SW480 (cell line): ENCODE measurements at regions not wholly inside any gene's neighbourhood (a gene's known extent, or its start where the extent isn't known, plus 50 kb on each side); places are given as distances from the start of the nearest gene placed in this dataset.

Experiments used
- DNase-seq: peaks from one replicate; pipeline ENCODE4 v3.0.0-alpha.2; 2016; ENCODE audit warnings: low spot score

- no peak for DNase-seq
Measured at GRCh38 chr13:85091631-85092234, 707.5 kb downstream of the SLITRK6 start.

DNA sequence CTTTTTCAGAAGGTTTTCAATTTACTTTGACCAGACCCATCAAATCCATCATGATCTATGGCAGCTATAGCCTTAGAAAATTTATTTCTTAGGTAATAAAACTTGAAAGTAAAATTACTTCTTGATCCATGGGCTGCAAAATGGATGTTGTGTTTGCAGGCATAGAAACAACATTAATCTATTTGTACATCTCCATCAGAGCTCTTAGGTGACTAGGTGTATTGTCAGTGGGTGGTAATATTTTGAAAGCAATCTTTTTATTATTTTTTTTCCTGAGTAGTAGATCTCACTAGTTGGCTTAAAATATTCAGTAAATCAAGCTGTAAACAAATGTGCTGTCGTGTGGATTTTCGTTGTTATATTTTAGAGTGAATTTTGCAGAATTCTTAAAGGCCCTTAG, 710.0 kb downstream of the SLITRK6 start:
- DNase-seq = no peak

GRCh38 chr13:85080691-85081090, 718.5 kb downstream of the SLITRK6 start:
- no peak for DNase-seq

DNA sequence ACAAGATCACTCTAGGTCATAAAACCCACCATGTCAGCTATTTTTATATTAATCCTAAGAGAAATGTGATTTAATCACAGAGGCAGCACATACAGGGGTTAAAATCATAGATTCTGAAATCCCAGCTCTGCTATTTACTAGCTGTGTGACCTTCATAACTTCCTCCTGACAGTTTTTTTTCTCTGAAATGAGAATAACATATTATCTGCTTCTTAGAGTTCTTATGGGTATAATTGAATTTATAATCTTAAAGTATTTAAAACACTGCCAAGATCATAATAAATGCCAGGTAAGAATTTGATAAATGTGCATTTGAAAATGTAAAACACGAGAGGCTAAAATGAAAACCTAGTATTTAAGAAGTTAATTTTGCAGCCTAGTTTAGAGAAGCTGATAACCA, 722.9 kb downstream of the SLITRK6 start:
- DNase-seq = no peak

GRCh38 chr13:85074543-85075313, 724.5 kb downstream of the SLITRK6 start:
- no peak for DNase-seq

- no peak for DNase-seq
Measured at GRCh38 chr13:85068231-85068630, 731.0 kb downstream of the SLITRK6 start.

DNA sequence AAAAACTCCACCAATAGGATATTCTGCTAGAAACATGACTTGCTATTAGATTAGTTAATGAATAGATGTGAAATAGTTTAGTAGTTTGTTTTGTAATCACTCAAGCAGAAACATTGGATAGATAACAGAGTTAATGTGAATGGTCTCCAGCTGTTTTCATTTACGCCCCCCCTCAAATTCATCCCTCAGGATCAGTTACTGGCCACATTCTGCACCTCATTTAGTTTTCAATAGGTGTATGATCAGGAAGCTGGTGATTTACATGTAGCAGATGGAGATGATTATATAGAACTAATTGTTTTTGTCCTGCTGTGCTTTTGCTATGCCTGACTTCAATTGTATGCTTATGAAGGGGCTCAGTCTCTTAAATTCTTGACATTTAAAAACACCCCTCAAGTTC, 759.0 kb downstream of the SLITRK6 start:
- DNase-seq = no peak

DNA sequence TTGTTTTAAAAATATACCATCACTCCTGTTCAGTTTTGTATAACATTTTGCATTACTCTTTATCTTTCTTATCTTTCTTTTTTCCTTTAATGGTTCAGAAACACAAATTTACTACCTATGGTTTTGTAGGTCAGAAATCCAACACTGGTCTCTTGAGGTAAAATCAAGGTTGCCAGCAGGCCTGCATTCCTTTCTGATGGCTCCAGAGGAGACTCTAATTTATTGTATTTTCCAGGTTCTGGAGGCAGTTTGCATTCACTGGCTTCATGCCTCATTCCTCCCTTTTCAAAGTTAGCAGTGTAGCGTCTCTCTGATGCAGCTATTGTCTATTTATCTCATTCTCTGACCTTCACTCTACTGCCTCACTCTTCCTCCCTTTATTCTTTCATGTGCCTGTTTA, 767.4 kb downstream of the SLITRK6 start:
- DNase-seq = no peak

- DNase-seq = no peak
Measured at GRCh38 chr13:85028035-85028434, 771.2 kb downstream of the SLITRK6 start.

- DNase-seq = no peak
Measured at GRCh38 chr13:85019121-85019520, 780.1 kb downstream of the SLITRK6 start.

DNA sequence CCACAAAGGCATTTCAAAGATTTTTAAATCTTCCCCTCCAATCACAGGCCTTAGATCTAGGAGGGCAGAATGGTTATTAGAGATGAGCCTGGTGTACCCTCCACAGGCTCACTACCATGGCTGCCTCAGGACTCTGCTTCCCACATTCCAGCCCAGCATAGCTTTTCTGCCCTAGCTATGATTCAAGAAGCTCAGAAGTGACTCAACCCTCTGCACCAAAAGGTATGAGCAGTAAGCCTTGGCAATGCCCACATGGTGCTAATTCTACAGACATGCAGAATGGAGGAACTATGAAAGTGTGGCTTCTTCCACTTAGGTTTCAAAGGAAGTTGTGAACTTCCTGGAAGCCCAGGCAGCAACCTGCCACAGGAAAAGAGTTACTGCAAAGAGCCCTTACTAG, 786.2 kb downstream of the SLITRK6 start:
- DNase-seq = no peak

DNA sequence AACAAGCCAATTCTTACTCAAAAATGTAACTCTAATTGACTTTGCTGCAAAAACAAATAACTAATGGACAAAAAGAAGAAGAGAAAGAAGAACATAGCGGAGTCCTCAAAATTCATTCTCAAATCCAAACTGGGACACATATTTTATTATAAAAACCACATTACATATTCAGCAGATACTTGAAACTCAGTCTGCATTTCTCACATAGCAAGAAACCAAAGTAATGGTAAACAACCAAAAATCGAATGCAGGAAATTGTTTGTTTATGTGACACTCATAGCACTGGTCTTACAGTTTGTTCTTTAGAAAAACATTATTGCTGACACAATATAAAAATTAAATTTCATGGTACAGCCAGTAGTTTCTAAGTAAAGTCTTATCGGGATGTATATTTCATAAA, 789.8 kb downstream of the SLITRK6 start:
- DNase-seq = no peak

GRCh38 chr13:84999252-84999651, 800.0 kb downstream of the SLITRK6 start:
- no peak for DNase-seq

DNA sequence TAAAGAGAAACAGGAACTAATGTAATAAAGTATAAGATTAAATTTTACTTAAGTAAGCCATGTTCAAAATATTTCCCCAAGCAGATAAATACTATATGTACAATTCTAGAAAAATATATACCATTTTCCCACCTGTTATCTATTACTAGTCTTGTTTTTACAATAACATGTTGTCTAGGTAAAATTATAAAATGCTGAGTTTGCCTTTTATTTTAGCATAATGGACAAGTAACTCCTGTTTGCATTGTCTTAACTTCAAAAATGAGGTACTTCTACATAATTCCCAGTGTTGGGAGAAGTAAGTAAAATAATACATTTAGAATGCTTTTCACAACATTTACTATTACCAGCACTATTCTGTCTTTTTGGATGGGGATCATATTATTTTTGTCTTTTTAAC, 800.5 kb downstream of the SLITRK6 start:
- no peak for DNase-seq

GRCh38 chr13:84997858-84998257, 801.4 kb downstream of the SLITRK6 start:
- DNase-seq = no peak

- DNase-seq = peak; percentile 66
Measured at GRCh38 chr13:84994582-84994981, 804.6 kb downstream of the SLITRK6 start.

- no peak for DNase-seq
Measured at GRCh38 chr13:84985860-84986259, 813.4 kb downstream of the SLITRK6 start.

- no peak for DNase-seq
Measured at GRCh38 chr13:84983321-84983720, 815.9 kb downstream of the SLITRK6 start.

GRCh38 chr13:84980571-84980970, 818.6 kb downstream of the SLITRK6 start:
- DNase-seq = no peak

- DNase-seq = no peak
Measured at GRCh38 chr13:84978851-84979250, 820.4 kb downstream of the SLITRK6 start.

DNA sequence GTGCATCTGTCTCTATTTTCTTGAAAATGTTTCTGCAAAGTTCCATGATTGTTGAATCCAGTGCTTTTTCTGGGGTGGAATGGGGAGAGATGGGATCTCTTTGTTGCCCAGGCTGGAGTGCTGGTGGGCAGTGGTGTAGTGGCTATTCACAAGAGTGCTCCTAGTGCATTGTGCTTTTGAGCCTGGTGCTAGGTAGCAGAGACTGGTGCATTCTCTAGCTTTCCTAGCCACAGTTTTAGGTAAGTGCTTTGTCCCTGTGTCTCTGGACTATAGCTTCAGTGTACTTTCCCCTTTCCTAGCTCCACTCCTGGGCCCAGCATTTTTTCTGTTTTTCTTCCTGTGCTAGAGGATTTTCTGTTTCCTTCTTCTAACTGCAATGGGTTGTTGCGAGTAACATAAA, 825.6 kb downstream of the SLITRK6 start:
- no peak for DNase-seq

DNA sequence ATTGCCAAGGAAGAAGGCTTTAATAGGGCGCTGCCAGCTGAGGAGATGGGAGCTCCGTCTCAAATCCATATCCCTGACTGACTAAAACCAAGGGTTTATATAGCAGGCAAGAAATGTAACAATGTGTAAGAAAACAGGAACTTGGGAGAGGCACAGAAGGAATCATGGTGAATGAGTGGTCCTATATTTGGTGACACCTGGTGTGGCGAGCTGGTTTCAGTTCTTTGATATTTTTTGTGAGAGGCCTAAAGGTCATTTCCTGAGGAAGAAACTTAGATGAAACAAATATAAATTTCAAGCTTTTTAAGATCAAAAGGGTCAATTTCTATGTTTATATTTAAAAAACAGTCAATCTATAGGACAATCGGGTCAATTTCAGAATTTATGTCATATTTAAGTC, 826.3 kb downstream of the SLITRK6 start:
- DNase-seq = no peak

DNA sequence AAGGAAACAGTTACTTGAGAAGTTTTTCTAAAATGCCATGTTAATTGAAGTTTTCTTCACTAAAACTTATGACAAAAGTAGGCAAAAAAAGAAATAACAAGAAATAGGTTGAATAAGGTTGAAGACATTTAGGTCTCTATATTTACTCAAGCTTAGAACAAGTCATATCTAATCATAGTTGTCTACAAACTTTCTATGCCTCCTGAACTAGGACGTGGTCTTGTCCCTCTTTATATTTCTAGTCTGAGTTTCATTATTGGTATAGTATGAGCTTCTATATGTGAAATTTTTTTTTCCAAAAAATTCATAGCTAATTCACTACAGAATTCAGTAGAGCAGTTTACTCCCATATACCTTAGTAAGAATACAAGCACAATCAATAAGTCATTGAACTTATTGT, 836.4 kb downstream of the SLITRK6 start:
- DNase-seq = no peak

DNA sequence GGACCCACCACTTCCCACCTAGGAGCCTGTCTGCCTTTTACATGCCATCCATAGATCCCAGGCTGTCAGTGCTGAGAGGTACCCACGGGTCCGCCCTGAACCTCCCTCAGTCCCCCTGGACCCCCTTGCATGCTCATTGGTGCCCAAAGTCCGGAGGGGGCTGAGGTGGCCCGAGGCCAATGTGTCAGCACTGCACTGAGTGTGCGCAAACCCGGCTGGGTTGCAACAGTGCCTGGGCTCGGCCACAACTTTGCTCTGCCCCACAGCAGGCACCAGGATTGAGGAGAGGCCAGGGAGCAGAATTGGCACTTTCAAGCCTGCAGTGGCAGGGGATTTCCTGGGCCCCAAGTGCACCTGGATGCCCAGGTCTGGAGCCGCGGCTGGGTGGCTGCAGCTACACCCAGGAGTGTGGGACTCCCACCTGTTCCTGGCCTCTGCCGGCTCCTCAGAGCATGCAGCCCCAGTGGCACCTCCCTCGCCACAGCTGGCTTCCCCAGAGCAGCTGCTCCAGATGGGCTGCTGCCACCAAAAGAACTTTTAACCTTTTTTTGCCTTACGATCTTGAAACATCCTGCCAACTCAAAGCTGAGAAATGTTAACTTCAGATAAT, 837.0 kb downstream of the SLITRK6 start:
- no peak for DNase-seq
